DOHH2 (cell line): ENCODE measurements at regions not wholly inside any gene's neighbourhood (a gene's known extent, or its start where the extent isn't known, plus 50 kb on each side); places are given as distances from the start of the nearest gene placed in this dataset.

Experiments used
- CTCF ChIP-seq: fragments of 200-600 bp; sonication (generic); IDR thresholded peaks from one replicate; pipeline ENCODE4 v1.5.1; 2014; ENCODE audit warnings: antibody characterized with exemption, mild to moderate bottlenecking, low read depth, low read length; ENCODE audit not compliant: poor library complexity, severe bottlenecking
- EZH2phosphoT487 ChIP-seq: fragments of 200-600 bp; sonication (generic); IDR thresholded peaks from 2 replicates; pipeline ENCODE4 v1.6.1; 2017; ENCODE audit warnings: borderline replicate concordance, mild to moderate bottlenecking, antibody characterized with exemption, low read length, moderate library complexity, mixed read lengths

GRCh38 chr1:80018348-80018747, 1011.8 kb upstream of the ADGRL4 start:
- TF ChIP-seq CTCF (no peak), EZH2phosphoT487 (no peak)
